ENCODE measurements at regions not wholly inside any gene's neighbourhood (a gene's known extent, or its start where the extent isn't known, plus 50 kb on each side); places are given as distances from the start of the nearest gene placed in this dataset.
"Not testable (repeated sequence)": the region's sequence is repeated elsewhere in the genome, so short reads cannot be mapped to it uniquely, and the experiment has no call there.

DNA sequence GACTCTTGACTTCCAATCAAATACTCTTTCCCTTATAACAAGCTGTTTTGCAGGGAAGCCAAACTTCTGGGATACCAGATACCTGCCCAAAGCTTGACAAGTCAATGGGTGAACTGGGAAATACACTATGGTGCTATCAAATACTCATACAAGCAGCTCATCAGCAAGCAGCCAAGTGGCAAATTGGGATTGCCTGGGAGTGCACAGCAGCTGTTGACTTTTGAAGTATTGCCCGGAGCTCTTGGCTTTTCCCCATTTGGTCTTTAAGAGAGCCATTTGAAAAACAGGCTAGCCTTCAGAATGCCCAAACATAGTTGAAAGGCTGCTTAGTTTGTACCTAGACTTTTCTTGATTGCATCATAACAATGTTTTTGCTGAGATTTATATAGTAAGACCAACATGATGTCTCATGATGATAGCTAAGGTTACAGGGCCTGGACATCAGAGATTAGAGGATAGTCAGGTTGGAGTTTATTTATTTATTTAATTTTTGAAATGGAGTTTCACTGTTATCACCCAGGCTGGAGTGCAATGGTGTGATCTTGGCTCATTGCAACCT is 210.1 kb upstream of the ZNF608 start:
- DNase-seq (ENCODE audit: low read depth): no peak
- no peak overlapping the region for H3K4me3 ChIP-seq (ENCODE audit: low read depth, low read length)
- no peak for TF ChIP-seq CTCF (IDR thresholded peaks at IDR 0.05; ENCODE audit: control insufficient read depth, extremely low read depth, insufficient read depth)

DNA sequence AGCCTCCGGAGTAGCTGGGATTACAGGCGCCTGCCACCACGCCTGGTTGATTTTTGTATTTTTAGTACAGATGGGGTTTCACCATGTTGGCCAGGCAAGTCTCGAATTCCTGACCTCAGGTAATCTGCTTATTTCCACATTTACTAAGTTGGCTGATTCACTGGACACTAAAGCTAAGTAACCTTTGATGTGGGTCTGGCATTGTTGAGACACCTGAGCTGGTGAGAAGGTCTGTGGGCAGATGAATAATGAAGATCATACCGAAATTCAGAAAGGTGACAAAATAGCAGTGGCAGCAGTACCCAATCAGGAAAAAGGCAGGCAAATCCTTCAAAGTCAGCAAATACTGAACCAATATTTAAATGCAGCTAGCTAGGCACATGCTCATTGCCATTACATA is 210.6 kb upstream of the ZNF608 start:
- H3K4me3 ChIP-seq (ENCODE audit: low read depth, low read length): no peak overlapping the region
- TF ChIP-seq CTCF (IDR thresholded peaks at IDR 0.05; ENCODE audit: control insufficient read depth, extremely low read depth, insufficient read depth): no peak
- no peak for DNase-seq (ENCODE audit: low read depth)

GRCh38 chr5:124960266-124960665 is 213.8 kb upstream of the ZNF608 start:
- no peak for DNase-seq (ENCODE audit: low read depth)
- TF ChIP-seq CTCF (IDR thresholded peaks at IDR 0.05; ENCODE audit: control insufficient read depth, extremely low read depth, insufficient read depth): no peak
- H3K4me3 ChIP-seq (ENCODE audit: low read depth, low read length): no peak overlapping the region

DNA sequence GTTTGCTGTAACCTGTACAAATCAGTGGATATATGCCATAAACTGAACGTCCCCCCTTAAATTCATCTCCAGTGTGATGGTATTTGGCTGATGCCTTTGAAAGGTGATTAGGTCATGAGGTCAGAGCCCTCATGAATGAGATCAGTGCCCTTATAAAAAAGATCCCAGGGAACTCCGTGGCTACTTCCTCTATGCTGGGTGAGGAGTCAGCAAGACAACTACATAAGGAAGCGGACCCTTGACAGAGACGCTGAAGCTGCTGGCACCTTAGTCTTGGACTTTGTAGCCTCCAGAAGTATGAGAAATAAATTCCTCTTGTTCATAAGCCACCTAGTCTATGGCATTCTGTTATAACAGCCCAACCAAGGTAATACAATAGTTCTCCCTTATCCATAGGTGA is 215.1 kb upstream of the ZNF608 start:
- no peak for TF ChIP-seq CTCF (IDR thresholded peaks at IDR 0.05; ENCODE audit: control insufficient read depth, extremely low read depth, insufficient read depth)
- no peak for DNase-seq (ENCODE audit: low read depth)

GRCh38 chr5:124962111-124962510 is 215.7 kb upstream of the ZNF608 start:
- no peak for DNase-seq (ENCODE audit: low read depth)
- H3K4me3 ChIP-seq (ENCODE audit: low read depth, low read length): no peak overlapping the region
- TF ChIP-seq CTCF (IDR thresholded peaks at IDR 0.05; ENCODE audit: control insufficient read depth, extremely low read depth, insufficient read depth): no peak

More for the DNA sequence above, 215.1 kb upstream of the ZNF608 start:
- no peak overlapping the region for H3K4me3 ChIP-seq (ENCODE audit: low read depth, low read length)

- no peak overlapping the region for H3K4me3 ChIP-seq (ENCODE audit: low read depth, low read length)
- no peak for TF ChIP-seq CTCF (IDR thresholded peaks at IDR 0.05; ENCODE audit: control insufficient read depth, extremely low read depth, insufficient read depth)
- DNase-seq (ENCODE audit: low read depth): no peak
Measured at GRCh38 chr5:124962735-124963134, 216.3 kb upstream of the ZNF608 start.

- H3K4me3 ChIP-seq (ENCODE audit: low read depth, low read length): no peak overlapping the region
- no peak for TF ChIP-seq CTCF (IDR thresholded peaks at IDR 0.05; ENCODE audit: control insufficient read depth, extremely low read depth, insufficient read depth)
- DNase-seq (ENCODE audit: low read depth): no peak
Measured at GRCh38 chr5:124963236-124963919, 216.9 kb upstream of the ZNF608 start.

DNA sequence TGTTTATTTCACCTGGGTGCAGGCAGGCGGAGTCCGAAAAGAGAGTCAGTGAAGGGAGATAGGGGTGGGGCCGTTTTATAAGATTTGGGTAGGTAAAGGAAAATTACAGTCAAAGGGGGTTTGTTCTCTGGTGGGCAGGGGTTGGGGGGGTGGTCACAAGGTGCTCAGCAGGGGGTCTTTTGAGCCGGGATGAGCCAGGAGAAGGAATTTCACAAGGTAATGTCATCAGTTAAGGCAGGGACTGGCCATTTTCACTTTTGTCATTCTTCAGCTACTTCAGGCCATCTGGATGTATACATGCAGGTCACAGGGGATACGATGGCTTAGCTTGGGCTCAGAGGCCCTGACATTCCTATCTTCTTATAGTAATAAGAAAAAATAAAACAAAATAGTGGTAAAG is 220.3 kb upstream of the ZNF608 start:
- not testable (repeated sequence) for DNase-seq (ENCODE audit: low read depth); H3K4me3 ChIP-seq (ENCODE audit: low read depth, low read length)

GRCh38 chr5:124970381-124970780 is 223.9 kb upstream of the ZNF608 start:
- not testable (repeated sequence) for DNase-seq (ENCODE audit: low read depth); H3K4me3 ChIP-seq (ENCODE audit: low read depth, low read length)

Data from LNCaP clone FGC (cell line).